ENCODE measurements at regions not wholly inside any gene's neighbourhood (a gene's known extent, or its start where the extent isn't known, plus 50 kb on each side); places are given as distances from the start of the nearest gene placed in this dataset.

DNA sequence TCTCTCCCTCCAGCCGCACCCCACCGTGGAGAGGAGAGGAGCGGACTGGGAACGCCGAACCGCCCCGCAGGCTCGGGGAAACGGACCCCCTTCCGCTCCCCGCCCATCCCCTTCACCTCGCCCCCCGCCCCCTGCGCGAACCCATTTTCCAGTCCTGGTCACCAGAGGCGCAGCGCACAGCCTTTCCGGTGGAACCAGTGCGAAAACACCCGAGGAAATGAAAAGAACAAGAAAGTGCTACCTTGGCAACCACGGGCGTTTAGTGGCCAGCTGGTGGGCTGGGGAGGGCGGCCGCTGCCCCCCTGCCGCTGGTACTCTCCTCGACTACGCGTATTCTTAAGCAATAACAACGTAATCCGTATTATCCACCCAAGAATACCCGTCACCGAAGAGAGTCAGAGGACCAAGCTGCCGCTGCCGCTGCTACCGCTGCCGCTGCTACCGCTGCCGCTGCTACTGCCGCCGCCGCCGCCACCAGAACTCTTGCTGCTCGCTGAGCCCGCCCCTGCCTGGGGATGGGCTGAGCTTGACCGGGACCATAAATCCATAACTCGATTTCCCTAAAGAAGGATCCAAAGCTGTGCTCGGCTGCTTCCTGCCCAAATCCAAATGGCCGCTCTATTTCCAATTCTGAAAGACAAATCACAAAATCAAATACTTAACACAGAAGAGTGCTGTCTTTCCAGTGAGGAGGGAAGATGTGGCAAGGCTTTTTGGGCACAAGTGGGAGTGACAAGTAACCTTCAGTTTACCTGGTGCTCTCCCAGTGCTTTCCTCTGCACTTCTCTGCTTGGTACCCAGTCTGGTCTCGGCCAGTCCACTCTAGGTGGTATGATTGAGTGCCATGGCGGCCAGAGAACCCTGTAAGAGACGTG, 125.2 kb upstream of the DPYD start:
- Histone ChIP-seq H3K27ac (no peak overlapping the region), H3K9me3 (replicated peaks) (no peaks in the 10 kb centered on the region), H3K4me1 (no peaks in the 10 kb centered on the region)

GRCh38 chr1:98045211-98045766, 124.5 kb upstream of the DPYD start:
- no peak overlapping the region for H3K27ac ChIP-seq
- no peak for DNase-seq

More for the DNA sequence above, 125.2 kb upstream of the DPYD start:
- Histone ChIP-seq H3K4me3 (peak overlapping the region; percentile 32), H3K27me3 (no peaks in the 10 kb centered on the region), H3K36me3 (no peaks in the 10 kb centered on the region)
- no peak for DNase-seq

DNA sequence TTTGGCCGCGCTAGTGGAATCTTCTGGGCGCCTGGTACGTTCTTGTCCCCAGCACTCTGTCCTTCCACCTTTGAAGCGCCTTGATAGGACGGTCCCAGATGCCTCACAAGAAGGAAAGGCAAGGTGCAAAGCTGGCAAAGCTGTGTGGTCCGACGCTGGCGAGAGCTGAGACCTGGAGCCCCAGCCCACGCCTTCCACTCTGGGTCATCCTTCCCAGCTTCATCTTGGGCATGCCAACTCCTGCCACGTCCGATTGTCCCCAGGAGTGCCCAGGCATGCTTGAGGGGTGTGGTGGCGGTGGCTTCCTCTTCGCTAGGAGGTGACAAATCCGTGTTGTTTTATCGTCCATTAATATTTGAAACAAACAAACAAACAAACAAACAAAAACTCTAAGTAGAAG, 123.9 kb upstream of the DPYD start:
- H3K36me3 ChIP-seq, result no peaks in the 10 kb centered on the region
- no peaks in the 10 kb centered on the region for H3K4me1 ChIP-seq
- H3K27ac ChIP-seq, result no peak overlapping the region
- no peak overlapping the region for H3K4me3 ChIP-seq
- no peak for DNase-seq
- no peaks in the 10 kb centered on the region for H3K9me3 ChIP-seq (replicated peaks)
- no peaks in the 10 kb centered on the region for H3K27me3 ChIP-seq

More at GRCh38 chr1:98045211-98045766, 124.5 kb upstream of the DPYD start:
- H3K9me3 ChIP-seq (replicated peaks), result no peaks in the 10 kb centered on the region
- no peaks in the 10 kb centered on the region for H3K27me3 ChIP-seq
- H3K4me3 ChIP-seq, result peak overlapping the region; percentile 32
- H3K4me1 ChIP-seq, result no peaks in the 10 kb centered on the region
- H3K36me3 ChIP-seq, result no peaks in the 10 kb centered on the region

GRCh38 chr1:98044071-98044697, 123.3 kb upstream of the DPYD start:
- DNase-seq, result no peak
- Histone ChIP-seq H3K27me3 (no peaks in the 10 kb centered on the region), H3K27ac (no peak overlapping the region), H3K4me3 (no peak overlapping the region), H3K36me3 (no peaks in the 10 kb centered on the region), H3K9me3 (replicated peaks) (no peaks in the 10 kb centered on the region), H3K4me1 (no peaks in the 10 kb centered on the region)

DNA sequence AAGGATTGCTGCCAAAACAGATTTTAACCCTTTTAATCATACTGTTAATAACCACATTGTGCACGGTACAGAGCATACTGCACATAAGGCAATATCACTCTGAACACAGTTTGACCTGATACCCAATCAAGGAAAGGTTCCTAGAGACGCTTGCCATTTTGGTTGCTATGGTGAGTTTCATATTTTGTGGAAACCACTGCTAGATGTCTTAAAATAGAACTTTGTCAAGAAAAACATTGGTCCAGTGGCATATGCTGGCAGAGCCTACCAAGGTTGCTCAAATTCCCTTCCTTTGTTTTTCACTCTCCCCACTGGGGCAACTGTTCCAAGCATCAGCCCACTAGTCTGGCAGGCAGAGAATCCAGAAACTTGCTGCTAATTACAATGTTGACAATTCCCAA, 114.8 kb upstream of the DPYD start:
- Histone ChIP-seq H3K4me1 (no peaks in the 10 kb centered on the region), H3K27me3 (no peaks in the 10 kb centered on the region), H3K27ac (no peak overlapping the region), H3K36me3 (no peaks in the 10 kb centered on the region), H3K4me3 (no peak overlapping the region), H3K9me3 (replicated peaks) (no peaks in the 10 kb centered on the region)
- no peak for DNase-seq

DNA sequence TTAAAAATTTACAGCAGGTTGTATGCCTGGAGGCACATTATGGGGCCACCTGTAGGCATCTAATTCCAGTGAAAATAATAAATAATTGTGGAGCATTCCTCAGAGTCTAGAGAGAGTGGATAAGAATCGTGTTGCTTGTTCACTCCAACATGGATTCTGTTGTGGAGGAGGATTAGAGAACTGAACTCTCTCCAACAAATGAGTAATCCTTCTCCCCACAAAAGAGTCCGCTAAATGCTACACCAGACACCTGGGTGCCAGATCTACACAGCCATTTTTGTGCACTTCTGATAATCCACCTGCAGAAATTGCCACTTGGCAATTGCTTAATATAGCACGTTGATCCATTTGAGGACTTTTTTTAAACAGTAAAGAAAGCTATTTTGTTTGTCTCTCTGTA, 113.7 kb upstream of the DPYD start:
- DNase-seq, result peak in 1 of 2 experiments; percentile 6
- Histone ChIP-seq H3K4me3 (no peak overlapping the region), H3K36me3 (no peaks in the 10 kb centered on the region), H3K27ac (no peak overlapping the region), H3K9me3 (replicated peaks) (no peaks in the 10 kb centered on the region), H3K27me3 (no peaks in the 10 kb centered on the region), H3K4me1 (no peaks in the 10 kb centered on the region)

GRCh38 chr1:98032958-98033357, 112.1 kb upstream of the DPYD start:
- Histone ChIP-seq H3K9me3 (replicated peaks) (no peaks in the 10 kb centered on the region), H3K4me1 (no peaks in the 10 kb centered on the region), H3K27ac (no peak overlapping the region), H3K4me3 (no peak overlapping the region), H3K27me3 (no peaks in the 10 kb centered on the region), H3K36me3 (no peaks in the 10 kb centered on the region)
- no peak for DNase-seq

DNA sequence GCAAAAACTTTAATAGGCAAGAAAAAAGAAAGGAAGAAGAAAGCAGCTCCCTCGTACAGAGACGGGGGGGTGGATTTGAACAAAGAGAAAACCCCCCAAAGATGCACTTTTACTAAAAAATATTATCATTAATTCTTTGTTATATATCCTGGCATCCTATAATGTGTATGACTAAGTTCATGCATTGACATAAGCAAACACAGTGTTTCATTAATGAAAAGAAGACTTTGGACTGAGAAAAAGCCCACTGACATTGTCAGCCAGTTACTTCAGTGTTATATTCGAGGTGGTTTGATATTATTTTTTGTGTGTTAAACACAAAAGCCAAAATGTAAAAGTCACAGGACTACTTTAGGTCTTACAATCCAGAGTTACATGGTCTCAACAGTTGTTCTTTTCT, 110.1 kb upstream of the DPYD start:
- Histone ChIP-seq H3K36me3 (no peaks in the 10 kb centered on the region), H3K27me3 (no peaks in the 10 kb centered on the region), H3K4me1 (no peaks in the 10 kb centered on the region), H3K27ac (no peak overlapping the region), H3K4me3 (no peak overlapping the region), H3K9me3 (replicated peaks) (no peaks in the 10 kb centered on the region)
- DNase-seq, result no peak

- Histone ChIP-seq H3K36me3 (no peaks in the 10 kb centered on the region), H3K27me3 (no peaks in the 10 kb centered on the region), H3K4me3 (no peak overlapping the region), H3K4me1 (no peaks in the 10 kb centered on the region), H3K27ac (no peak overlapping the region), H3K9me3 (replicated peaks) (no peaks in the 10 kb centered on the region)
- no peak for DNase-seq
Observed at GRCh38 chr1:98030483-98030882, 109.6 kb upstream of the DPYD start.

DNA sequence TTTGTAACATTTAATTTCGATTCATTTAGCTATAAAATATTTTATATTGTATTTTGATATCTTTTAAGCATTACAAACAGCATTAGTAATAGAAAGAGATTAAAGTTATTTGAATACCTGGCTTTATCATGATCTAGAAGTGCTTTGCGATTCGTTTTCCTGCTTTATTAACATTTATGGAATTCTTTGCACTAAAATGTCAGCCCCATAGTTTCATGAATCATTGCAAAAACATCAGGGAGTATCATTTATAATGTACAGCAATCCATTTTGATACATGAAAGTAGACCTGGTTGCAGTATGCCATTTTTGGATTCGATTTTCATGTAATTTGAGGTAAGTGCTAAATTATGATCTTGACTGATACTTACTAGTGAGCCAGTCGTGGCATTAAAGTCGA, 108.0 kb upstream of the DPYD start:
- Histone ChIP-seq H3K36me3 (no peaks in the 10 kb centered on the region), H3K27me3 (no peaks in the 10 kb centered on the region), H3K4me3 (no peak overlapping the region), H3K27ac (no peak overlapping the region), H3K9me3 (replicated peaks) (no peaks in the 10 kb centered on the region), H3K4me1 (no peaks in the 10 kb centered on the region)
- DNase-seq, result no peak

GRCh38 chr1:98027103-98027705, 106.4 kb upstream of the DPYD start:
- Histone ChIP-seq H3K9me3 (replicated peaks) (no peaks in the 10 kb centered on the region), H3K27me3 (no peaks in the 10 kb centered on the region), H3K4me1 (no peaks in the 10 kb centered on the region), H3K4me3 (no peak overlapping the region), H3K27ac (no peak overlapping the region), H3K36me3 (no peaks in the 10 kb centered on the region)
- no peak for DNase-seq

- no peaks in the 10 kb centered on the region for H3K36me3 ChIP-seq
- H3K4me1 ChIP-seq, result no peaks in the 10 kb centered on the region
- no peaks in the 10 kb centered on the region for H3K27me3 ChIP-seq
- H3K4me3 ChIP-seq, result no peak overlapping the region
- H3K9me3 ChIP-seq (replicated peaks), result no peaks in the 10 kb centered on the region
- DNase-seq, result no peak
- no peak overlapping the region for H3K27ac ChIP-seq
Observed at GRCh38 chr1:98025858-98026257, 105.0 kb upstream of the DPYD start.

DNA sequence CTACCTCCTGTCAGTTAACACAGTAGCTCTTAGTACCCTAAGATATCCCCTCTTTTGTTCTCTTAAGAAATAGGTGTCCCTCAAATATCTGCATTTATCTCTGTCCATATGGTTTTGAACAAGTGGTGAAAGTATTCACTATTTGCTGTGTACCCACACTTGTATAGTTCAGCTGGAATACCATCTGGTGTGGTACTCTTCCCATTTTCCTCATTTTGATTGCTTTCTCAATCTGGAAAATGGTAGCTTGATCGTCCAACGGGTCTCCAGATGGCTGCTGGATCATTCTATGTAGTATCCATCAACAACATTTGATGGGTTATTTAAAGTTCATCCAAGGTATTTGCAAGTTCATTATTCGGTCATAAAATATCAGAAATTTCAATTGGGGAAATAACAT, 100.3 kb upstream of the DPYD start:
- no peak for DNase-seq
- Histone ChIP-seq H3K27me3 (no peaks in the 10 kb centered on the region), H3K36me3 (no peaks in the 10 kb centered on the region), H3K27ac (no peak overlapping the region), H3K4me3 (no peak overlapping the region), H3K9me3 (replicated peaks) (no peaks in the 10 kb centered on the region), H3K4me1 (no peaks in the 10 kb centered on the region)

- H3K27me3 ChIP-seq, result no peaks in the 10 kb centered on the region
- no peaks in the 10 kb centered on the region for H3K36me3 ChIP-seq
- H3K27ac ChIP-seq, result no peak overlapping the region
- no peaks in the 10 kb centered on the region for H3K4me1 ChIP-seq
- H3K4me3 ChIP-seq, result no peak overlapping the region
- DNase-seq, result no peak
- no peaks in the 10 kb centered on the region for H3K9me3 ChIP-seq (replicated peaks)
Observed at GRCh38 chr1:98019747-98020146, 98.9 kb upstream of the DPYD start.

- no peak for DNase-seq
- H3K4me3 ChIP-seq, result no peak overlapping the region
- no peaks in the 10 kb centered on the region for H3K4me1 ChIP-seq
- no peak overlapping the region for H3K27ac ChIP-seq
- H3K27me3 ChIP-seq, result no peaks in the 10 kb centered on the region
- H3K9me3 ChIP-seq (replicated peaks), result no peaks in the 10 kb centered on the region
- no peaks in the 10 kb centered on the region for H3K36me3 ChIP-seq
Observed at GRCh38 chr1:98018074-98018473, 97.2 kb upstream of the DPYD start.

Data from SJCRH30 (cell line).